HepG2 (cell line): ENCODE measurements at regions not wholly inside any gene's neighbourhood (a gene's known extent, or its start where the extent isn't known, plus 50 kb on each side); places are given as distances from the start of the nearest gene placed in this dataset.

ENCODE experiments used
- ATAC-seq: fragments of 200-7000 bp; cut with Tn5 transposase; 3 replicates; pipeline ENCODE4 v1.9.1; 2020; ENCODE audit warnings: mild to moderate bottlenecking, moderate library complexity
- BruUV-seq: library from RNA; stranded (reverse); fragments of 400-500 nt; replicated peaks from 2 replicates; lab custom pipeline; 2021; lab: Mats Ljungman, UMichigan
- CTCF ChIA-PET: fragments of 300-600 bp; formaldehyde crosslinking; extraction: SDS; loops from one replicate; lab custom pipeline; 2021; ENCODE audit warnings: low total read pairs, inconsistent platforms, low intra/inter-chr PET ratio; lab: Yijun Ruan, JAX
- POLR2A ChIA-PET: fragments of 350-600 bp; sonication (Branson Sonifier 250); formaldehyde crosslinking; loops from one replicate; lab custom pipeline; 2020; ENCODE audit warnings: antibody characterized with exemption, inconsistent platforms; lab: Yijun Ruan, JAX
- DNase-seq: peaks from one replicate; pipeline ENCODE4 v3.0.0-alpha.2; 2015; ENCODE audit warnings: low spot score
- FAIRE-seq: peaks from 3 replicates; lab custom pipeline; 2011; peaks lifted over from hg19 to GRCh38; lab: Jason Lieb, UNC
- H2AFZ ChIP-seq: one replicate; pipeline ENCODE4 v1.6.1; 2011; ENCODE audit warnings: low read length, inconsistent platforms
- H3K27ac ChIP-seq: fragments of 300-600 bp; 3 replicates; pipeline ENCODE4 v1.8.0; 2011; ENCODE audit warnings: mixed run types, mild to moderate bottlenecking, mixed read lengths, low read length, inconsistent platforms; ENCODE audit not compliant: insufficient read depth; ENCODE audit errors: extremely low read length
- H3K27me3 ChIP-seq, 2 experiments: fragments of 200-600 bp in 1 of 2; 2 replicates in 1 of 2; 3 replicates in 1 of 2; pipeline versions ENCODE4 v1.6.0 to v1.8.0; 2011; ENCODE audit warnings: low read length in 2 of 2, mild to moderate bottlenecking in 2 of 2, moderate library complexity in 2 of 2, inconsistent platforms in 1 of 2; ENCODE audit not compliant: insufficient read depth in 2 of 2, control insufficient read depth in 1 of 2
- H3K36me3 ChIP-seq, 2 experiments: fragments of 200-600 bp in 1 of 2; replicated peaks in 1 of 2; 2 replicates in 1 of 2; 3 replicates in 1 of 2; pipeline versions ENCODE4 v1.5.1 to v1.8.0; 2011; ENCODE audit warnings: low read length in 2 of 2, inconsistent platforms in 1 of 2; ENCODE audit not compliant: insufficient read depth in 2 of 2, control insufficient read depth in 1 of 2
- H3K4me1 ChIP-seq: 2 replicates; pipeline ENCODE4 v1.5.1; 2012; ENCODE audit warnings: low read length, inconsistent platforms; ENCODE audit not compliant: insufficient read depth
- H3K4me2 ChIP-seq: 2 replicates; pipeline ENCODE4 v1.6.0; 2011; ENCODE audit warnings: low read depth, low read length, inconsistent platforms
- H3K4me3 ChIP-seq, 3 experiments: fragments of 200-600 bp in 1 of 3; sonication (generic), shearing (Covaris generic) in 1 of 3; replicated peaks in 1 of 3; 2 replicates each; pipeline ENCODE4 v1.5.1; 2011 to 2016; ENCODE audit warnings: low read length in 3 of 3, inconsistent platforms in 2 of 3, low read depth in 2 of 3, mild to moderate bottlenecking in 2 of 3, control low read depth in 1 of 3, mixed read lengths in 1 of 3; ENCODE audit not compliant: insufficient read depth in 1 of 3
- H3K79me2 ChIP-seq: one replicate; pipeline ENCODE4 v1.6.1; 2011; ENCODE audit warnings: low read length, inconsistent platforms; ENCODE audit not compliant: insufficient read depth
- H3K9ac ChIP-seq: 2 replicates; pipeline ENCODE4 v1.6.0; 2011; ENCODE audit warnings: mild to moderate bottlenecking, low read depth, low read length, inconsistent platforms; ENCODE audit not compliant: insufficient read depth
- H3K9me3 ChIP-seq: 2 replicates; pipeline ENCODE4 v1.5.1; 2012; ENCODE audit warnings: mild to moderate bottlenecking, low read length
- H4K20me1 ChIP-seq: 2 replicates; pipeline ENCODE4 v1.6.0; 2011; ENCODE audit warnings: inconsistent platforms, mild to moderate bottlenecking, low read length, moderate library complexity; ENCODE audit not compliant: insufficient read depth
- CBFB ChIP-seq: sonication (generic); formaldehyde crosslinking; IDR thresholded peaks from 2 replicates; pipeline ENCODE4 v1.4.0; 2020; ENCODE audit warnings: missing genetic modification reagents
- HMGXB3 ChIP-seq: sonication (generic); formaldehyde crosslinking; IDR thresholded peaks from 2 replicates; pipeline ENCODE4 v1.4.0; 2020; ENCODE audit warnings: missing genetic modification reagents, borderline replicate concordance
- IRF9 ChIP-seq: sonication (generic); formaldehyde crosslinking; IDR thresholded peaks from 2 replicates; pipeline ENCODE4 v1.8.0; 2022; ENCODE audit warnings: missing genetic modification reagents, mild to moderate bottlenecking, borderline replicate concordance
- IRX3 ChIP-seq: sonication (generic); formaldehyde crosslinking; IDR thresholded peaks from 2 replicates; pipeline ENCODE4 v1.8.1; 2023; ENCODE audit warnings: mild to moderate bottlenecking, low read depth, missing genetic modification reagents, borderline replicate concordance
- KLF9 ChIP-seq: IDR thresholded peaks from 2 replicates; pipeline ENCODE4 v1.6.1; 2016; ENCODE audit warnings: low read depth
- MAFF ChIP-seq: IDR thresholded peaks from 2 replicates; pipeline ENCODE4 v1.6.1; 2011; ENCODE audit warnings: low read depth, low read length, improper control_type of control experiment
- PHB2 ChIP-seq: fragments of 450-650 bp; IDR thresholded peaks from 2 replicates; pipeline ENCODE4 v1.6.1; 2018; ENCODE audit not compliant: partially characterized antibody
- PHF20 ChIP-seq: sonication (generic); formaldehyde crosslinking; IDR thresholded peaks from 2 replicates; pipeline ENCODE4 v1.5.0; 2020; ENCODE audit warnings: mild to moderate bottlenecking, missing genetic modification reagents
- RCOR2 ChIP-seq: IDR thresholded peaks from 2 replicates; pipeline ENCODE4 v1.6.1; 2016; ENCODE audit warnings: missing biosample characterization, missing genetic modification reagents
- THYN1 ChIP-seq: sonication (generic); formaldehyde crosslinking; IDR thresholded peaks from 2 replicates; pipeline ENCODE4 v1.8.1; 2023; ENCODE audit warnings: low read depth, mild to moderate bottlenecking, moderate library complexity, missing genetic modification reagents, borderline replicate concordance
- U2AF1 ChIP-seq: fragments of 200-400 bp; formaldehyde crosslinking; optimal IDR thresholded peaks from 2 replicates; pipeline ENCODE3; 2017; ENCODE audit warnings: mild to moderate bottlenecking, low read depth, low read length
- ZNF143 ChIP-seq: sonication (generic); formaldehyde crosslinking; IDR thresholded peaks from 2 replicates; pipeline ENCODE4 v1.4.0; 2020; ENCODE audit warnings: missing genetic modification reagents
- ZNF510 ChIP-seq: sonication (generic); formaldehyde crosslinking; IDR thresholded peaks from 2 replicates; pipeline ENCODE4 v1.4.0; 2020; ENCODE audit warnings: low read depth, mild to moderate bottlenecking, missing genetic modification reagents
- ZNF598 ChIP-seq: sonication (generic); formaldehyde crosslinking; IDR thresholded peaks from 2 replicates; pipeline ENCODE4 v1.5.1; 2020; ENCODE audit warnings: mild to moderate bottlenecking, missing genetic modification reagents, borderline replicate concordance
- ZNF710 ChIP-seq: sonication (generic); formaldehyde crosslinking; IDR thresholded peaks from 2 replicates; pipeline ENCODE4 v1.5.0; 2020; ENCODE audit warnings: mild to moderate bottlenecking, missing genetic modification reagents, borderline replicate concordance
- ZNF766 ChIP-seq: sonication (generic); formaldehyde crosslinking; IDR thresholded peaks from 2 replicates; pipeline ENCODE4 v1.5.0; 2020; ENCODE audit warnings: missing genetic modification reagents, borderline replicate concordance
- ZSCAN20 ChIP-seq: sonication (generic); formaldehyde crosslinking; IDR thresholded peaks from 2 replicates; pipeline ENCODE4 v1.4.0; 2020; ENCODE audit warnings: missing genetic modification reagents, mild to moderate bottlenecking, borderline replicate concordance
- WGBS: methylation state at CpG from one replicate; pipeline ENCODE4 v1.1.6; 2017; ENCODE audit warnings: low lambda C conversion rate; 5-methylcytosine and 5-hydroxymethylcytosine counted together
- in situ Hi-C: cut with HindIII; loops from 2 replicates; pipeline ENCODE4 v1.10.0; 2017; ENCODE audit warnings: low pct_unique_long_range_greater_than_20kb; ENCODE audit not compliant: extremely low pct_ligation_motif_present
- intact Hi-C: fragments of 100-400 bp; cut with micrococcal nuclease; formaldehyde crosslinking; loops from one replicate; pipeline ENCODE4 v1.10.0; 2022; ENCODE audit not compliant: unreplicated experiment

- in situ Hi-C loops (no loop called here), intact Hi-C loops (no loop called here)
- H3K9me3 ChIP-seq, result no peaks in the 10 kb centered on the region
- DNase-seq, result no peak
- no peaks in the 10 kb centered on the region for H3K79me2 ChIP-seq
- H3K4me3 ChIP-seq, result no peak overlapping the region
- no peak for FAIRE-seq
- peaks cover 19% of the 10 kb centered on the region for H3K4me1 ChIP-seq
- WGBS, result 18% methylated on average over 12 of the region's 18 CpGs
- ChIA-PET CTCF (no interaction called here), POLR2A (no interaction called here)
- H4K20me1 ChIP-seq, result no peaks in the 10 kb centered on the region
- H3K9ac ChIP-seq, result no peak overlapping the region
- ATAC-seq, result peak; percentile 38; the same call in 2 of the 3 replicates
- peaks cover 7 to 53% of the 10 kb centered on the region in 2 experiments for H3K27me3 ChIP-seq
- H3K27ac ChIP-seq, result no peak overlapping the region
- no peak overlapping the region for H3K4me2 ChIP-seq
- no peak overlapping the region for H2AFZ ChIP-seq
- BruUV-seq, result no TSS peak
- H3K36me3 ChIP-seq, result no peaks in the 10 kb centered on the region
- no peak for TF ChIP-seq ZNF143 (CRISPR knock-in tag)
- TF ChIP-seq THYN1, result no peak
- TF ChIP-seq MAFF, result no peak
- no peak for TF ChIP-seq ZNF766
- no peak for TF ChIP-seq CBFB
- no peak for TF ChIP-seq ZNF510 (CRISPR knock-in tag)
- no peak for TF ChIP-seq IRX3 (CRISPR knock-in tag)
- TF ChIP-seq IRF9, result no peak
- no peak for TF ChIP-seq ZSCAN20 (CRISPR knock-in tag)
- TF ChIP-seq U2AF1, result no peak
- no peak for TF ChIP-seq PHF20 (CRISPR knock-in tag)
- TF ChIP-seq RCOR2 (CRISPR knock-in tag), result no peak
- no peak for TF ChIP-seq PHB2
- TF ChIP-seq HMGXB3 (CRISPR knock-in tag), result no peak
- no peak for TF ChIP-seq ZNF710 (CRISPR knock-in tag)
- TF ChIP-seq KLF9 (CRISPR knock-in tag), result no peak
- TF ChIP-seq ZNF598 (CRISPR knock-in tag), result no peak
Measured at GRCh38 chr1:5651964-5652821, 340.0 kb downstream of the NPHP4 start.
